Natural killer cell (primary cell): ENCODE measurements at regions not wholly inside any gene's neighbourhood (a gene's known extent, or its start where the extent isn't known, plus 50 kb on each side); places are given as distances from the start of the nearest gene placed in this dataset.

Experiments
- ATAC-seq, 3 donors: fragments of 150-1000 bp in 2 of 3; fragments of 200-7000 bp in 1 of 3; cut with Tn5 transposase; 1 replicate in 1 of 3; 2 replicates in 2 of 3; pipeline ENCODE4 v1.10.0; 2021; ENCODE audit warnings: mild to moderate bottlenecking in 2 of 3, moderate library complexity in 2 of 3
- DNase-seq, 2 donors: peaks; one replicate each; pipeline versions ENCODE4 v3.0.0 to v3.0.0-alpha.2; 2013 to 2021; ENCODE audit warnings: mixed read lengths in 1 of 2
- H3K27ac ChIP-seq: one replicate; pipeline ENCODE4 v1.5.1; 2013; ENCODE audit warnings: mild to moderate bottlenecking, low read length
- H3K27me3 ChIP-seq: one replicate; pipeline ENCODE4 v1.6.1; 2013; ENCODE audit warnings: low read length; ENCODE audit not compliant: control insufficient read depth, insufficient read depth
- H3K36me3 ChIP-seq: one replicate; pipeline ENCODE4 v1.6.1; 2013; ENCODE audit warnings: low read length; ENCODE audit not compliant: control insufficient read depth, insufficient read depth
- H3K4me1 ChIP-seq: one replicate; pipeline ENCODE4 v1.6.1; 2013; ENCODE audit warnings: low read length; ENCODE audit not compliant: control insufficient read depth, insufficient read depth
- H3K4me3 ChIP-seq: one replicate; pipeline ENCODE4 v1.5.1; 2013; ENCODE audit warnings: low read length
- H3K9me3 ChIP-seq: one replicate; pipeline ENCODE4 v1.6.1; 2013; ENCODE audit warnings: low read length; ENCODE audit not compliant: control insufficient read depth, insufficient read depth
- H3K27ac Mint-ChIP-seq, 2 donors: one replicate each; pipeline ENCODE4 v1.8.0; 2022; ENCODE audit warnings: mild to moderate bottlenecking in 2 of 2, mixed read lengths in 2 of 2, moderate library complexity in 1 of 2
- H3K27me3 Mint-ChIP-seq, 2 donors: one replicate each; pipeline ENCODE4 v1.8.0; 2022; ENCODE audit warnings: low read depth in 2 of 2, mixed read lengths in 2 of 2
- H3K36me3 Mint-ChIP-seq: one replicate; pipeline ENCODE4 v1.8.0; 2022; ENCODE audit warnings: mixed read lengths
- H3K4me1 Mint-ChIP-seq, 2 donors: one replicate each; pipeline ENCODE4 v1.8.0; 2022; ENCODE audit warnings: mixed read lengths in 2 of 2
- H3K4me3 Mint-ChIP-seq: one replicate; pipeline ENCODE4 v1.8.0; 2022; ENCODE audit warnings: mild to moderate bottlenecking, moderate library complexity, mixed read lengths
- H3K9me3 Mint-ChIP-seq, 2 donors: one replicate each; pipeline ENCODE4 v1.8.0; 2022; ENCODE audit warnings: mixed read lengths in 2 of 2
- CTCF ChIP-seq: fragments of 200-600 bp; IDR thresholded peaks from one replicate; pipeline ENCODE4 v1.8.0; 2022; ENCODE audit warnings: antibody characterized with exemption
- WGBS: methylation state at CpG from one replicate; pipeline ENCODE4 v1.1.7; 2013; ENCODE audit warnings: missing lambda C conversion rate; ENCODE audit not compliant: insufficient coverage; 5-methylcytosine and 5-hydroxymethylcytosine counted together
- intact Hi-C: fragments of 100-400 bp; cut with micrococcal nuclease; formaldehyde crosslinking; loops from one replicate; pipeline ENCODE4 v1.14.2; 2022

GRCh38 chr13:111955412-111956065 is 111.4 kb upstream of the SOX1 start:
- intact Hi-C loops: no loop called here
- ATAC-seq: no peak
- Histone ChIP-seq H3K4me3 (no peak overlapping the region), H3K27ac (no peak overlapping the region), H3K27me3 (no peaks in the 10 kb centered on the region), H3K36me3 (no peaks in the 10 kb centered on the region), H3K9me3 (no peaks in the 10 kb centered on the region), H3K4me1 (no peaks in the 10 kb centered on the region)
- Mint-ChIP-seq H3K4me3 (no peak overlapping the region), H3K27ac (no peak overlapping the region), H3K9me3 (no peaks in the 10 kb centered on the region), H3K36me3 (no peaks in the 10 kb centered on the region), H3K4me1 (no peaks in the 10 kb centered on the region), H3K27me3 (no peaks in the 10 kb centered on the region)
- DNase-seq: no peak
- 85% methylated on average over 27 of the region's 27 CpGs for WGBS
- no peak for TF ChIP-seq CTCF

- no peak overlapping the region for H3K27ac ChIP-seq
- DNase-seq (no peak), ATAC-seq (no peak)
- H3K9me3 ChIP-seq: no peaks in the 10 kb centered on the region
- no peaks in the 10 kb centered on the region for H3K36me3 Mint-ChIP-seq
- H3K27ac Mint-ChIP-seq: no peak overlapping the region
- WGBS: 90% methylated on average over 59 of the region's 59 CpGs
- H3K27me3 Mint-ChIP-seq: no peaks in the 10 kb centered on the region
- no peak for TF ChIP-seq CTCF
- no peaks in the 10 kb centered on the region for H3K36me3 ChIP-seq
- H3K4me1 Mint-ChIP-seq: no peaks in the 10 kb centered on the region
- no peaks in the 10 kb centered on the region for H3K4me1 ChIP-seq
- no peak overlapping the region for H3K4me3 Mint-ChIP-seq
- H3K9me3 Mint-ChIP-seq: no peaks in the 10 kb centered on the region
- no peak overlapping the region for H3K4me3 ChIP-seq
- no peaks in the 10 kb centered on the region for H3K27me3 ChIP-seq
- intact Hi-C loops: no loop called here
Observed at GRCh38 chr13:111956261-111957151, 110.4 kb upstream of the SOX1 start.

- no peak overlapping the region for H3K4me3 ChIP-seq
- intact Hi-C loops: no loop called here
- DNase-seq (no peak), ATAC-seq (no peak)
- Mint-ChIP-seq H3K27ac (no peak overlapping the region), H3K36me3 (no peaks in the 10 kb centered on the region), H3K27me3 (no peaks in the 10 kb centered on the region), H3K4me3 (no peak overlapping the region), H3K4me1 (no peaks in the 10 kb centered on the region), H3K9me3 (no peaks in the 10 kb centered on the region)
- WGBS: 84% methylated on average over 14 of the region's 14 CpGs
- H3K27me3 ChIP-seq: no peaks in the 10 kb centered on the region
- H3K36me3 ChIP-seq: no peaks in the 10 kb centered on the region
- TF ChIP-seq CTCF: no peak
- no peak overlapping the region for H3K27ac ChIP-seq
- H3K4me1 ChIP-seq: no peaks in the 10 kb centered on the region
- H3K9me3 ChIP-seq: no peaks in the 10 kb centered on the region
Observed at GRCh38 chr13:111957913-111958450, 109.0 kb upstream of the SOX1 start.
